Thoracic aorta (tissue), 2 donors: ENCODE measurements at regions not wholly inside any gene's neighbourhood (a gene's known extent, or its start where the extent isn't known, plus 50 kb on each side); places are given as distances from the start of the nearest gene placed in this dataset.
"Not testable (repeated sequence)": the region's sequence is repeated elsewhere in the genome, so short reads cannot be mapped to it uniquely, and the experiment has no call there.

Experiments used
- ATAC-seq: fragments of 150-250 bp; one replicate; pipeline ENCODE4 v1.8.0; 2017; ENCODE audit warnings: low read depth; ENCODE audit not compliant: insufficient number of reproducible peaks, low FRiP score
- DNase-seq: peaks from one replicate; pipeline ENCODE4 v3.0.0-alpha.2; 2020; ENCODE audit warnings: low spot score
- H3K27ac ChIP-seq, 2 donors: fragments of 200-600 bp; sonication (generic); 1 replicate in 1 of 2; 2 replicates in 1 of 2; pipeline ENCODE4 v1.5.1; 2016; ENCODE audit warnings: mild to moderate bottlenecking in 2 of 2, moderate library complexity in 2 of 2
- H3K27me3 ChIP-seq: fragments of 200-600 bp; sonication (generic); replicated peaks from 2 replicates; pipeline ENCODE4 v1.6.0; 2016; ENCODE audit warnings: mild to moderate bottlenecking; ENCODE audit not compliant: insufficient read depth
- H3K36me3 ChIP-seq: fragments of 200-600 bp; sonication (generic); one replicate; pipeline ENCODE4 v1.5.1; 2016
- H3K4me1 ChIP-seq, 2 donors: fragments of 200-600 bp; sonication (generic); 1 replicate in 1 of 2; 2 replicates in 1 of 2; pipeline versions ENCODE4 v1.5.1 to v1.6.0; 2016; ENCODE audit warnings: low read depth in 2 of 2, mild to moderate bottlenecking in 1 of 2; ENCODE audit not compliant: control insufficient read depth in 1 of 2
- H3K4me3 ChIP-seq: fragments of 200-600 bp; sonication (generic); 2 replicates; pipeline ENCODE4 v1.5.1; 2016; ENCODE audit warnings: mild to moderate bottlenecking
- H3K9me3 ChIP-seq: fragments of 200-600 bp; sonication (generic); 2 replicates; pipeline ENCODE4 v1.5.1; 2016
- CTCF ChIP-seq: fragments of 200-600 bp; sonication (generic); IDR thresholded peaks from one replicate; pipeline ENCODE4 v1.5.1; 2019; ENCODE audit warnings: antibody characterized with exemption

- DNase-seq: no peak
- no peaks in the 10 kb centered on the region for H3K36me3 ChIP-seq
- no peak for ATAC-seq
- TF ChIP-seq CTCF: no peak
- H3K4me1 ChIP-seq: no peaks in the 10 kb centered on the region
- no peaks in the 10 kb centered on the region for H3K27me3 ChIP-seq
- no peaks in the 10 kb centered on the region for H3K9me3 ChIP-seq
- no peak overlapping the region for H3K27ac ChIP-seq
- no peak overlapping the region for H3K4me3 ChIP-seq
Observed at GRCh38 chr2:142741764-142742269, 135.6 kb upstream of the KYNU start.

- no peak for TF ChIP-seq CTCF
- H3K27me3 ChIP-seq: no peaks in the 10 kb centered on the region
- H3K4me3 ChIP-seq: no peak overlapping the region
- peak; percentile 55 for ATAC-seq
- H3K36me3 ChIP-seq: no peaks in the 10 kb centered on the region
- H3K9me3 ChIP-seq: no peaks in the 10 kb centered on the region
- H3K4me1 ChIP-seq: no peaks in the 10 kb centered on the region
- H3K27ac ChIP-seq: no peak overlapping the region
- no peak for DNase-seq
Observed at GRCh38 chr2:142734770-142735169, 142.7 kb upstream of the KYNU start.

- Histone ChIP-seq H3K27me3 (no peaks in the 10 kb centered on the region), H3K4me1 (no peaks in the 10 kb centered on the region), H3K9me3 (no peaks in the 10 kb centered on the region), H3K4me3 (no peak overlapping the region), H3K36me3 (no peaks in the 10 kb centered on the region), H3K27ac (no peak overlapping the region)
- no peak for ATAC-seq
- no peak for TF ChIP-seq CTCF
- no peak for DNase-seq
Observed at GRCh38 chr2:142734231-142734630, 143.2 kb upstream of the KYNU start.

GRCh38 chr2:142729814-142730213 is 147.7 kb upstream of the KYNU start:
- DNase-seq, H3K4me1 ChIP-seq, ATAC-seq, H3K27ac ChIP-seq, H3K36me3 ChIP-seq, H3K9me3 ChIP-seq, H3K27me3 ChIP-seq, H3K4me3 ChIP-seq: not testable (repeated sequence)

- H3K4me1 ChIP-seq, H3K27ac ChIP-seq, H3K4me3 ChIP-seq, DNase-seq, H3K36me3 ChIP-seq, H3K27me3 ChIP-seq, H3K9me3 ChIP-seq, ATAC-seq: not testable (repeated sequence)
Observed at GRCh38 chr2:142727821-142728478, 149.5 kb upstream of the KYNU start.

GRCh38 chr2:142725386-142725785 is 152.1 kb upstream of the KYNU start:
- peaks cover 2% of the 10 kb centered on the region for H3K9me3 ChIP-seq
- no peak for TF ChIP-seq CTCF
- H3K27me3 ChIP-seq: no peaks in the 10 kb centered on the region
- H3K27ac ChIP-seq: no peak overlapping the region
- no peak for DNase-seq
- no peak for ATAC-seq
- no peaks in the 10 kb centered on the region for H3K36me3 ChIP-seq
- no peak overlapping the region for H3K4me3 ChIP-seq
- H3K4me1 ChIP-seq: peaks cover 0 to 8% of the 10 kb centered on the region in 2 donors
